ENCODE measurements at regions not wholly inside any gene's neighbourhood (a gene's known extent, or its start where the extent isn't known, plus 50 kb on each side); places are given as distances from the start of the nearest gene placed in this dataset.
"Not testable (repeated sequence)": the region's sequence is repeated elsewhere in the genome, so short reads cannot be mapped to it uniquely, and the experiment has no call there.

GRCh38 chr5:79886925-79887655 lies 104.0 kb downstream of the MTX3 start:
- WGBS (ENCODE audit: insufficient coverage), result 38% methylated on average over 5 of the region's 10 CpGs
- Histone ChIP-seq H3K4me3 (ENCODE audit: control insufficient read depth in 1 of 2, extremely low read depth in 1 of 2, low read length in 1 of 2) (no peak overlapping the region), H3K4me1 (ENCODE audit: control insufficient read depth in 1 of 2, extremely low read depth in 1 of 2, insufficient read depth in 2 of 2, low read length in 2 of 2) (no peaks in the 10 kb centered on the region), H3K36me3 (ENCODE audit: control insufficient read depth in 2 of 2, extremely low read depth in 1 of 2, insufficient read depth in 1 of 2, low read length in 1 of 2) (no peaks in the 10 kb centered on the region), H3K27me3 (replicated peaks in 1 of 2; ENCODE audit: control insufficient read depth in 2 of 2, extremely low read depth in 1 of 2, insufficient read depth in 2 of 2, low read length in 1 of 2) (peaks cover 0 to 6% of the 10 kb centered on the region in 2 experiments), H3K9me3 (no peaks in the 10 kb centered on the region), H3K27ac (ENCODE audit: low read length) (no peak overlapping the region)
- Mint-ChIP-seq H3K27me3 (peaks cover 2 to 9% of the 10 kb centered on the region in 2 donors), H3K4me3 (no peak overlapping the region), H3K4me1 (peaks cover 0 to 3% (median 0%) of the 10 kb centered on the region in 3 donors), H3K9me3 (peaks cover 8 to 13% (median 12%) of the 10 kb centered on the region in 3 donors), H3K27ac (no peak overlapping the region), H3K36me3 (no peaks in the 10 kb centered on the region)
- DNase-seq (no peak), ATAC-seq (replicated peaks in 1 of 4) (no peak)
- CTCF ChIA-PET, result no interaction called here
- POLR2A ChIA-PET, result no interaction called here

GRCh38 chr5:79886456-79886855 lies 104.6 kb downstream of the MTX3 start:
- ChIA-PET POLR2A (no interaction called here), CTCF (no interaction called here)
- Mint-ChIP-seq H3K9me3 (peaks cover 8 to 13% (median 12%) of the 10 kb centered on the region in 3 donors), H3K36me3 (no peaks in the 10 kb centered on the region), H3K4me3 (no peak overlapping the region), H3K27ac (no peak overlapping the region), H3K4me1 (peaks cover 0 to 3% (median 0%) of the 10 kb centered on the region in 3 donors), H3K27me3 (peaks cover 2 to 7% of the 10 kb centered on the region in 2 donors)
- Histone ChIP-seq H3K27me3 (replicated peaks in 1 of 2; ENCODE audit: control insufficient read depth in 2 of 2, extremely low read depth in 1 of 2, insufficient read depth in 2 of 2, low read length in 1 of 2) (peaks cover 0 to 6% of the 10 kb centered on the region in 2 experiments), H3K4me3 (ENCODE audit: control insufficient read depth in 1 of 2, extremely low read depth in 1 of 2, low read length in 1 of 2) (no peak overlapping the region), H3K9me3 (no peaks in the 10 kb centered on the region), H3K36me3 (ENCODE audit: control insufficient read depth in 2 of 2, extremely low read depth in 1 of 2, insufficient read depth in 1 of 2, low read length in 1 of 2) (no peaks in the 10 kb centered on the region), H3K27ac (ENCODE audit: low read length) (no peak overlapping the region), H3K4me1 (ENCODE audit: control insufficient read depth in 1 of 2, extremely low read depth in 1 of 2, insufficient read depth in 2 of 2, low read length in 2 of 2) (no peaks in the 10 kb centered on the region)
- ATAC-seq (replicated peaks in 1 of 4) (no peak), DNase-seq (no peak)
- no CpG with 5 or more reads among the region's 5 CpGs for WGBS (ENCODE audit: insufficient coverage)

GRCh38 chr5:79879880-79880279 lies 111.2 kb downstream of the MTX3 start:
- H3K36me3 ChIP-seq (ENCODE audit: control insufficient read depth in 2 of 2, extremely low read depth in 1 of 2, insufficient read depth in 1 of 2, low read length in 1 of 2); H3K27me3 ChIP-seq (replicated peaks in 1 of 2; ENCODE audit: control insufficient read depth in 2 of 2, extremely low read depth in 1 of 2, insufficient read depth in 2 of 2, low read length in 1 of 2); H3K9me3 Mint-ChIP-seq; H3K4me3 ChIP-seq (ENCODE audit: control insufficient read depth in 1 of 2, extremely low read depth in 1 of 2, low read length in 1 of 2); H3K4me3 Mint-ChIP-seq; H3K36me3 Mint-ChIP-seq; DNase-seq; H3K4me1 ChIP-seq (ENCODE audit: control insufficient read depth in 1 of 2, extremely low read depth in 1 of 2, insufficient read depth in 2 of 2, low read length in 2 of 2); H3K27me3 Mint-ChIP-seq; POLR2A ChIA-PET; H3K27ac ChIP-seq (ENCODE audit: low read length); ATAC-seq (replicated peaks in 1 of 4); H3K4me1 Mint-ChIP-seq; H3K9me3 ChIP-seq; H3K27ac Mint-ChIP-seq; CTCF ChIA-PET: not testable (repeated sequence)
- no CpG with 5 or more reads among the region's 1 CpG for WGBS (ENCODE audit: insufficient coverage)

GRCh38 chr5:79878721-79879336 lies 112.2 kb downstream of the MTX3 start:
- POLR2A ChIA-PET, result no interaction called here

GRCh38 chr5:79878136-79878679 lies 112.9 kb downstream of the MTX3 start:
- DNase-seq, result no peak
- H3K27ac ChIP-seq (ENCODE audit: low read length), result no peak overlapping the region
- POLR2A ChIA-PET, result no interaction called here
- H3K36me3 ChIP-seq (ENCODE audit: control insufficient read depth in 2 of 2, extremely low read depth in 1 of 2, insufficient read depth in 1 of 2, low read length in 1 of 2), result no peaks in the 10 kb centered on the region
- H3K27me3 ChIP-seq (replicated peaks in 1 of 2; ENCODE audit: control insufficient read depth in 2 of 2, extremely low read depth in 1 of 2, insufficient read depth in 2 of 2, low read length in 1 of 2), result peaks cover 0 to 4% of the 10 kb centered on the region in 2 experiments
- no peak overlapping the region for H3K4me3 ChIP-seq (ENCODE audit: control insufficient read depth in 1 of 2, extremely low read depth in 1 of 2, low read length in 1 of 2)
- H3K4me3 Mint-ChIP-seq, result no peak overlapping the region
- H3K27me3 Mint-ChIP-seq, result peaks cover 2 to 7% of the 10 kb centered on the region in 2 donors
- no peaks in the 10 kb centered on the region for H3K9me3 ChIP-seq
- CTCF ChIA-PET, result interaction anchor here in 1 of 2 donors (0.6 to 1.4 kb wide), 3 partner anchors 206 to 1321 kb away, joined by 3 to 8 read pairs (median 5); no protein-coding TSS in a partner anchor
- 100% methylated on average over 1 of the region's 5 CpGs for WGBS (ENCODE audit: insufficient coverage)
- H3K36me3 Mint-ChIP-seq, result no peaks in the 10 kb centered on the region
- H3K27ac Mint-ChIP-seq, result no peak overlapping the region
- H3K9me3 Mint-ChIP-seq, result no peaks in the 10 kb centered on the region
- no peaks in the 10 kb centered on the region for H3K4me1 Mint-ChIP-seq
- H3K4me1 ChIP-seq (ENCODE audit: control insufficient read depth in 1 of 2, extremely low read depth in 1 of 2, insufficient read depth in 2 of 2, low read length in 2 of 2), result no peaks in the 10 kb centered on the region
- ATAC-seq (replicated peaks in 1 of 4), result no peak

More at GRCh38 chr5:79878721-79879336, 112.2 kb downstream of the MTX3 start:
- WGBS (ENCODE audit: insufficient coverage), result 75% methylated on average over 4 of the region's 5 CpGs
- no peaks in the 10 kb centered on the region for H3K9me3 ChIP-seq
- Mint-ChIP-seq H3K4me1 (no peaks in the 10 kb centered on the region), H3K27me3 (peaks cover 2 to 4% of the 10 kb centered on the region in 2 donors), H3K36me3 (no peaks in the 10 kb centered on the region), H3K27ac (no peak overlapping the region), H3K4me3 (no peak overlapping the region), H3K9me3 (no peaks in the 10 kb centered on the region)
- no peak overlapping the region for H3K27ac ChIP-seq (ENCODE audit: low read length)
- H3K36me3 ChIP-seq (ENCODE audit: control insufficient read depth in 2 of 2, extremely low read depth in 1 of 2, insufficient read depth in 1 of 2, low read length in 1 of 2), result no peaks in the 10 kb centered on the region
- DNase-seq, result peak in 12 of 35 experiments; percentile 1 to 33 (median 10)
- CTCF ChIA-PET, result interaction anchor here in 1 of 2 donors (0.5 to 1.4 kb wide), 4 partner anchors 18 to 1321 kb away, joined by 3 to 8 read pairs (median 4); no protein-coding TSS in a partner anchor
- H3K4me1 ChIP-seq (ENCODE audit: control insufficient read depth in 1 of 2, extremely low read depth in 1 of 2, insufficient read depth in 2 of 2, low read length in 2 of 2), result no peaks in the 10 kb centered on the region
- ATAC-seq (replicated peaks in 1 of 4), result no peak
- peaks cover 0 to 4% of the 10 kb centered on the region in 2 experiments for H3K27me3 ChIP-seq (replicated peaks in 1 of 2; ENCODE audit: control insufficient read depth in 2 of 2, extremely low read depth in 1 of 2, insufficient read depth in 2 of 2, low read length in 1 of 2)
- H3K4me3 ChIP-seq (ENCODE audit: control insufficient read depth in 1 of 2, extremely low read depth in 1 of 2, low read length in 1 of 2), result no peak overlapping the region

- H3K36me3 Mint-ChIP-seq, result no peaks in the 10 kb centered on the region
- H3K4me3 Mint-ChIP-seq, result no peak overlapping the region
- H3K9me3 Mint-ChIP-seq, result no peaks in the 10 kb centered on the region
- ChIA-PET POLR2A (no interaction called here), CTCF (interaction anchor here (0.6 kb wide), 2 partner anchors 265 to 394 kb away, joined by 3 to 5 read pairs; no protein-coding TSS in a partner anchor)
- ATAC-seq (replicated peaks in 1 of 4), result no peak
- H3K4me1 Mint-ChIP-seq, result no peaks in the 10 kb centered on the region
- WGBS (ENCODE audit: insufficient coverage), result no CpG with 5 or more reads among the region's 1 CpG
- H3K27ac ChIP-seq (ENCODE audit: low read length), result no peak overlapping the region
- no peaks in the 10 kb centered on the region for H3K9me3 ChIP-seq
- H3K4me3 ChIP-seq (ENCODE audit: control insufficient read depth in 1 of 2, extremely low read depth in 1 of 2, low read length in 1 of 2), result no peak overlapping the region
- peaks cover 2 to 12% of the 10 kb centered on the region in 2 donors for H3K27me3 Mint-ChIP-seq
- DNase-seq, result no peak
- peaks cover 0 to 4% of the 10 kb centered on the region in 2 experiments for H3K27me3 ChIP-seq (replicated peaks in 1 of 2; ENCODE audit: control insufficient read depth in 2 of 2, extremely low read depth in 1 of 2, insufficient read depth in 2 of 2, low read length in 1 of 2)
- no peaks in the 10 kb centered on the region for H3K36me3 ChIP-seq (ENCODE audit: control insufficient read depth in 2 of 2, extremely low read depth in 1 of 2, insufficient read depth in 1 of 2, low read length in 1 of 2)
- no peak overlapping the region for H3K27ac Mint-ChIP-seq
- no peaks in the 10 kb centered on the region for H3K4me1 ChIP-seq (ENCODE audit: control insufficient read depth in 1 of 2, extremely low read depth in 1 of 2, insufficient read depth in 2 of 2, low read length in 2 of 2)
These were observed 114.6 kb downstream of the MTX3 start for GRCh38 chr5:79876456-79876855.

Measured in T-cell (primary cell).